Smooth muscle cell (in vitro differentiated cells): ENCODE measurements at regions not wholly inside any gene's neighbourhood (a gene's known extent, or its start where the extent isn't known, plus 50 kb on each side); places are given as distances from the start of the nearest gene placed in this dataset.

ENCODE experiments used
- DNase-seq: peaks from one replicate; lab custom pipeline; 2025; ENCODE audit not compliant: unreplicated experiment; lab: John Stamatoyannopoulos, UW
- H2AFZ ChIP-seq: fragments of 200-600 bp; sonication (generic); 2 replicates; pipeline ENCODE4 v1.6.0; 2016; ENCODE audit warnings: antibody characterized with exemption, low read depth, mild to moderate bottlenecking
- H3F3A ChIP-seq: fragments of 200-600 bp; sonication (generic); 2 replicates; pipeline ENCODE4 v1.6.0; 2017; ENCODE audit warnings: antibody characterized with exemption, low read depth
- H3K27ac ChIP-seq: fragments of 200-600 bp; sonication (generic); 2 replicates; pipeline ENCODE4 v1.5.1; 2016; ENCODE audit warnings: low read depth, mild to moderate bottlenecking
- H3K27me3 ChIP-seq: fragments of 200-600 bp; sonication (generic); 2 replicates; pipeline ENCODE4 v1.6.1; 2016; ENCODE audit warnings: low read depth, mild to moderate bottlenecking
- H3K36me3 ChIP-seq: fragments of 200-600 bp; sonication (generic); 2 replicates; pipeline ENCODE4 v1.5.1; 2016; ENCODE audit warnings: low read depth
- H3K4me1 ChIP-seq: fragments of 200-600 bp; sonication (generic); 2 replicates; pipeline ENCODE4 v1.5.1; 2016; ENCODE audit warnings: low read depth
- H3K4me2 ChIP-seq: fragments of 200-600 bp; sonication (generic); 2 replicates; pipeline ENCODE4 v1.6.0; 2016; ENCODE audit warnings: mild to moderate bottlenecking
- H3K4me3 ChIP-seq: fragments of 200-600 bp; sonication (generic); 2 replicates; pipeline ENCODE4 v1.5.1; 2016; ENCODE audit warnings: mild to moderate bottlenecking
- H3K79me2 ChIP-seq: fragments of 200-600 bp; sonication (generic); 2 replicates; pipeline ENCODE4 v1.6.0; 2016; ENCODE audit warnings: low read depth, mild to moderate bottlenecking
- H3K9ac ChIP-seq: fragments of 200-600 bp; sonication (generic); 2 replicates; pipeline ENCODE4 v1.6.0; 2016; ENCODE audit warnings: low read depth
- H3K9me3 ChIP-seq: fragments of 200-600 bp; sonication (generic); replicated peaks from 2 replicates; pipeline ENCODE4 v1.5.1; 2016; ENCODE audit warnings: low read depth
- H4K20me1 ChIP-seq: fragments of 200-600 bp; sonication (generic); 2 replicates; pipeline ENCODE4 v1.6.0; 2016; ENCODE audit warnings: low read depth
- WGBS: methylation state at CpG from one replicate; pipeline ENCODE4 v1.1.7; 2016; ENCODE audit warnings: low lambda C conversion rate; 5-methylcytosine and 5-hydroxymethylcytosine counted together
- TF ChIP-seq, protein P1 (sequence below): fragments of 200-600 bp; sonication (generic); IDR thresholded peaks from 2 replicates; pipeline ENCODE4 v1.5.1; 2017; ENCODE audit warnings: borderline replicate concordance, mild to moderate bottlenecking, antibody characterized with exemption; ENCODE audit not compliant: insufficient read depth, poor library complexity, severe bottlenecking

DNA sequence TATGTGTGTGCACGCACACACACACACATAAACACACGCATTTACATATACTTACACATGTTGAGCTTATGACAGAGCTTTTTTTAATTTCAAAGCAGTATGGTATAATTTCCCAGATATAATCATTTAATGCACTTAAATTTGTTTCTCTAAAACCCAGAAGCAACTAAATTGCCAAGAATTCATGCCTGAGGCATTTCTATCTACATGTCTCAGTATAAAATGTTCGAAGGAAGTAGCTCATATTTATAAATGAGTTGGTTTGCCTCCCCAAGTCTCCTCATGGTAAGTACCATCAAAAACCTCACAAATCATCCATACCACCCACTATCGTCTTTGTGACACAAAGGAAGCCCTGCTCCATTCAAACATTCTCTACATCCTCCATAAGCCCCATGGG lies 130.6 kb downstream of the RPL22L1 start:
- Histone ChIP-seq H4K20me1 (no peaks in the 10 kb centered on the region), H3K36me3 (no peaks in the 10 kb centered on the region), H3K4me1 (peaks cover 3% of the 10 kb centered on the region), H3K27me3 (no peaks in the 10 kb centered on the region), H3K9me3 (no peaks in the 10 kb centered on the region), H2AFZ (no peak overlapping the region), H3F3A (peaks cover 22% of the 10 kb centered on the region), H3K4me3 (no peak overlapping the region), H3K9ac (no peak overlapping the region), H3K79me2 (no peaks in the 10 kb centered on the region), H3K27ac (no peak overlapping the region), H3K4me2 (no peak overlapping the region)
- TF ChIP-seq, protein P1, sequence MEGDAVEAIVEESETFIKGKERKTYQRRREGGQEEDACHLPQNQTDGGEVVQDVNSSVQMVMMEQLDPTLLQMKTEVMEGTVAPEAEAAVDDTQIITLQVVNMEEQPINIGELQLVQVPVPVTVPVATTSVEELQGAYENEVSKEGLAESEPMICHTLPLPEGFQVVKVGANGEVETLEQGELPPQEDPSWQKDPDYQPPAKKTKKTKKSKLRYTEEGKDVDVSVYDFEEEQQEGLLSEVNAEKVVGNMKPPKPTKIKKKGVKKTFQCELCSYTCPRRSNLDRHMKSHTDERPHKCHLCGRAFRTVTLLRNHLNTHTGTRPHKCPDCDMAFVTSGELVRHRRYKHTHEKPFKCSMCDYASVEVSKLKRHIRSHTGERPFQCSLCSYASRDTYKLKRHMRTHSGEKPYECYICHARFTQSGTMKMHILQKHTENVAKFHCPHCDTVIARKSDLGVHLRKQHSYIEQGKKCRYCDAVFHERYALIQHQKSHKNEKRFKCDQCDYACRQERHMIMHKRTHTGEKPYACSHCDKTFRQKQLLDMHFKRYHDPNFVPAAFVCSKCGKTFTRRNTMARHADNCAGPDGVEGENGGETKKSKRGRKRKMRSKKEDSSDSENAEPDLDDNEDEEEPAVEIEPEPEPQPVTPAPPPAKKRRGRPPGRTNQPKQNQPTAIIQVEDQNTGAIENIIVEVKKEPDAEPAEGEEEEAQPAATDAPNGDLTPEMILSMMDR: no peak
- 95% methylated on average over 4 of the region's 4 CpGs for WGBS
- no peak for DNase-seq

DNA sequence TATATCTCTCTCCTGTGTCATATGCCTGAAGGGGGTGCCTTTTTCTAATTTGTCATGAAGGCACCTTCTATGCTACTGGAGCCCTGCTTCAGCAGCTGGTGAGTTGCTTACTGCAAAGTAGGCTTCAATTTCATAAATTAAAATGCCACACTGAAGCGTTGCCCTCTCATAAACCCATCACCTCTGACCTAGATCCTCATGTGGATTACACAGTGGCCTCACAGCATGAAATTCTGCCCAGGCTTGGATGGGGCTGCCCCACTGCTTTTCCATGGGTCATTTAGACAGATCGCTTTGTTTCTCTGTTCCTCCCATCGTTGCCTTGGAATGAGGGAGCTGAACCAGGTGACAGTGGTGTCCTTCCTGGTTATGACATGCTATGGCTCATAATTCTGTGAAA lies 131.2 kb downstream of the RPL22L1 start:
- Histone ChIP-seq H3K27me3 (no peaks in the 10 kb centered on the region), H3K4me1 (peaks cover 3% of the 10 kb centered on the region), H3K27ac (no peak overlapping the region), H3K4me2 (no peak overlapping the region), H3K4me3 (no peak overlapping the region), H3K9me3 (no peaks in the 10 kb centered on the region), H3K79me2 (no peaks in the 10 kb centered on the region), H3K9ac (no peak overlapping the region), H4K20me1 (no peaks in the 10 kb centered on the region), H3K36me3 (no peaks in the 10 kb centered on the region), H2AFZ (no peak overlapping the region), H3F3A (peaks cover 22% of the 10 kb centered on the region)
- TF ChIP-seq, protein P1: no peak
- no peak for DNase-seq
- WGBS: 93% methylated on average over 3 of the region's 3 CpGs

DNA sequence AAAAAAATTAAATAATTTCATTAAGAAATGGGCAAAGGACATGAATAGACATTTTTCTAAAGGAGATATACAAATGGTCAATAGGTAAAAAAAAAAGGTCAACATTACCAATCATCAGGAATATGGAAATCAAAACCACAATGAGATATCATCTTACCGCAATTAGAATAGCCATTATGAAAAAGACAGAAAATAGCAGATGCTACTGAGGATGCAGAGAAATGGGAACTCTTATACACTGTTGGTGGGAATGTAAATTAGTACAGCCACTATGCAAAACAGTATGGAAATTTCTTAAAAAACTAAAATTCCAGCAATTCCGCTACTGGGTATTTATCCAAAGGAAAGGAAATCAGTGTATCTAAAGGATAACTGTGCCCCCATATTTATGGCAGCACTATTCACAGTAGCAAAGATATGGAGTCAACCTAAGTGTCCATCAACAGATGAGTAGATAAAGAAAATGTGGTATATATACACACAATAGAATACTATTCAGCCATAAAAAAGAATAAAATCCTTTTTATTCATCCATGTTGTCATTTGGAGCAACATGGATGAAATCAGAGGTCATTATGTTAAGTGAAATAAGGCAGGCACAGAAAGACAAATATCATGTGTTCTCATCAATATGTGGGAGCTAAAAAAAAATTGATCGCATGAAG lies 132.4 kb downstream of the RPL22L1 start:
- Histone ChIP-seq H3K9ac (no peak overlapping the region), H3K27ac (no peak overlapping the region), H3K4me1 (peaks cover 3% of the 10 kb centered on the region), H3F3A (peaks cover 19% of the 10 kb centered on the region), H3K4me3 (no peak overlapping the region), H3K27me3 (no peaks in the 10 kb centered on the region), H3K4me2 (no peak overlapping the region), H2AFZ (no peak overlapping the region), H4K20me1 (no peaks in the 10 kb centered on the region), H3K9me3 (no peaks in the 10 kb centered on the region), H3K36me3 (no peaks in the 10 kb centered on the region), H3K79me2 (no peaks in the 10 kb centered on the region)
- 97% methylated on average over 3 of the region's 3 CpGs for WGBS
- TF ChIP-seq, protein P1: no peak
- DNase-seq: no peak

DNA sequence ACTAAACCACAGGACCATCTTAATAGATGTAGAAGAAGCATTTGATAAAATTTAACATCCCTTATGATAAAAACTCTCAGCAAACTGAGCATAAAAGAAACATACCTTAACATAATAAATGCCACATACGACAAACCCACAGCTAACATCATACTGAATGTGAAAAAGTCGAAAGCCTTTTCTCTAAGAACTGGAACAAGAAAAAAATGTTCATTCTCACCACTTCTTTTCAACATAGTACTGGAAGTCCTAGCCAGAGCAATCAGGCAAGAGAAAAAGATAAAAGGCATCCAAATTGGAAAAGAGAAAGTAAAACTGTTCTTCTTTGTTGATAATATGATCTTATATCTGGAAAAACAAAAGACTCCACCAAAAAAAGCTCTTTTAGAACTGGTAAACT lies 134.2 kb downstream of the RPL22L1 start:
- no peak overlapping the region for H3K4me3 ChIP-seq
- no peaks in the 10 kb centered on the region for H3K4me1 ChIP-seq
- H3K27me3 ChIP-seq: no peaks in the 10 kb centered on the region
- H3K9me3 ChIP-seq: no peaks in the 10 kb centered on the region
- 92% methylated on average over 2 of the region's 2 CpGs for WGBS
- no peaks in the 10 kb centered on the region for H3K36me3 ChIP-seq
- no peak overlapping the region for H3K4me2 ChIP-seq
- H2AFZ ChIP-seq: no peak overlapping the region
- H3K9ac ChIP-seq: no peak overlapping the region
- no peak overlapping the region for H3K27ac ChIP-seq
- H3K79me2 ChIP-seq: no peaks in the 10 kb centered on the region
- peaks cover 3% of the 10 kb centered on the region for H3F3A ChIP-seq
- DNase-seq: no peak
- TF ChIP-seq, protein P1: no peak
- H4K20me1 ChIP-seq: no peaks in the 10 kb centered on the region
